ENCODE measurements at regions not wholly inside any gene's neighbourhood (a gene's known extent, or its start where the extent isn't known, plus 50 kb on each side); places are given as distances from the start of the nearest gene placed in this dataset.

GRCh38 chr7:132733860-132734259 lies 157.6 kb upstream of the PLXNA4 start:
- H3K9me3 Mint-ChIP-seq = no peaks in the 10 kb centered on the region
- no peak for ATAC-seq (replicated peaks)
- no peak overlapping the region for H3K4me3 Mint-ChIP-seq
- no peaks in the 10 kb centered on the region for H3K36me3 Mint-ChIP-seq
- DNase-seq = no peak
- peaks cover 9 to 11% of the 10 kb centered on the region in 2 donors for H3K27me3 Mint-ChIP-seq
- H3K4me1 Mint-ChIP-seq = no peaks in the 10 kb centered on the region
- H3K27ac Mint-ChIP-seq = no peak overlapping the region

DNA sequence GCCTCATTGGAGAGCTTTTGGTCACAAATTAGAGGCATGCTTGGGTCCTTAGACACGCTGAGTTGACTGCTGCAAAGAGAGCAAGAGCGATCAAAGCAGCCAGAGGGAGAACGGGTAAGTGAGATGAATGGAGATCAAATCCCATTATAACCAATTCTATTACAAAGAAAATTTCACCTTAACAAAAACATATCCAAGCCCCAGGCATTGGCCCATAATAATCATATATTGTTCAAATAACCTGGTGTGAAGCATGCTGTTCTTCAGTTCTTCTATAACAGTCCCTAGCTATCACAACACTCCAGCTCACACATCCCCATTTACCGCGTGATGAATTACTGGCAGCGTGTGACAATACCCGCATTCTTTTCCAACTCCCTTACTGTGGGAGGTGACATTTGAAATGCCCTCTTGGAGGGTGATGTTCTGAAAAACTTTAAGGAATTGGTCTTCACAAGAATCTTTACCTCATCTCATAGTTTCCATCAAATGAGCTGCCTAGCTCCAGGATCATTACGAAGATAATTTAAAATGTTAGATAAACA lies 156.1 kb upstream of the PLXNA4 start:
- Mint-ChIP-seq H3K4me1 (no peaks in the 10 kb centered on the region), H3K36me3 (no peaks in the 10 kb centered on the region), H3K27ac (no peak overlapping the region), H3K27me3 (peaks cover 2 to 5% of the 10 kb centered on the region in 2 donors), H3K9me3 (no peaks in the 10 kb centered on the region), H3K4me3 (no peak overlapping the region)
- DNase-seq (no peak), ATAC-seq (replicated peaks) (no peak)

- Mint-ChIP-seq H3K9me3 (no peaks in the 10 kb centered on the region), H3K4me3 (no peak overlapping the region), H3K27me3 (peaks cover 4 to 5% of the 10 kb centered on the region in 2 donors), H3K36me3 (no peaks in the 10 kb centered on the region), H3K27ac (no peak overlapping the region), H3K4me1 (no peaks in the 10 kb centered on the region)
- no peak for DNase-seq
- no peak for ATAC-seq (replicated peaks)
These were observed 153.8 kb upstream of the PLXNA4 start for GRCh38 chr7:132730105-132730504.

GRCh38 chr7:132723506-132724081 lies 147.3 kb upstream of the PLXNA4 start:
- DNase-seq (no peak), ATAC-seq (replicated peaks) (no peak)
- Mint-ChIP-seq H3K27ac (no peak overlapping the region), H3K9me3 (peaks cover 10 to 15% of the 10 kb centered on the region in 2 donors), H3K36me3 (no peaks in the 10 kb centered on the region), H3K4me3 (no peak overlapping the region), H3K27me3 (peaks cover 11 to 13% of the 10 kb centered on the region in 2 donors), H3K4me1 (no peaks in the 10 kb centered on the region)

DNA sequence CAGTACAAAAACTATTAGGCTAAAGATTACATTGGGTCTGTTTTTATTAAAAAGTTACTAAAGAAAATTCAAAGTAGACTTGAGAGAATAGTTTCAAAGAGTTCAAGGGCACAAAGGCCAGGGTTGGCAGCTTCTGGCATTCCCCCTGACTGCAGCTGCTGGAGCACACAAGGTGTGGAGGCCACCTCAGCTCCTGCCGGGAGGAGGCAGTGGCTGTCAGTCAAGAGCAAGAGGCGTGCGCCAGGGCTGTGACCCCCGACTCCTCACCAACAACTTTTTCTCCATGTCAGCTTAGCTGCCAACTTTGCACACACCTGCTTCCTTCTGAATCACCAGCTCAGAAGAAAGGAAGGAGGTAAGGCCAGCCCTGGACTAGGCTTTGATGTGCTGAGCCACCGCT lies 144.6 kb upstream of the PLXNA4 start:
- no peak for ATAC-seq (replicated peaks)
- no peaks in the 10 kb centered on the region for H3K4me1 Mint-ChIP-seq
- H3K27me3 Mint-ChIP-seq = peaks cover 6 to 13% of the 10 kb centered on the region in 2 donors
- H3K4me3 Mint-ChIP-seq = no peak overlapping the region
- H3K9me3 Mint-ChIP-seq = peaks cover 12 to 15% of the 10 kb centered on the region in 2 donors
- no peaks in the 10 kb centered on the region for H3K36me3 Mint-ChIP-seq
- H3K27ac Mint-ChIP-seq = no peak overlapping the region
- no peak for DNase-seq

DNA sequence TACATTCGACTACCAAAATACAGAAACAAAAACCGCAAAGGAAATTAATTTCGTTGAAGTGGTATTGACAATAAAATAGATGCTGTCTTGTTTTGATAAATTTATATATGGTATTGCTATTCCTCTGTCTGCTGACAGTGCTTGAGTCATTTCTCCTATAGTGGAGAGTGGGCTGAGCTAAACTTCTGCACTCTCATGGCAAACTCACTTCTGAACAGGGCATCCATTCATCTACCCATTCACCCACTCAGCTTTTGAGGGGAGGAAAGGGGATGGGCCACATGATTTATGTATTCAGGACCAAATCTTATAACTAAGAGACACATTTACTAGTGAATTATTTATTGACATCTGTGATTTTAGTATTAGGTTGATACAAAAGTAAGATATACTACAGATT lies 137.6 kb upstream of the PLXNA4 start:
- Mint-ChIP-seq H3K4me1 (peaks cover 0 to 7% of the 10 kb centered on the region in 2 donors), H3K4me3 (no peak overlapping the region), H3K27ac (no peak overlapping the region), H3K27me3 (no peaks in the 10 kb centered on the region), H3K9me3 (peaks cover 2 to 3% of the 10 kb centered on the region in 2 donors), H3K36me3 (no peaks in the 10 kb centered on the region)
- ATAC-seq (replicated peaks) = no peak
- no peak for DNase-seq

GRCh38 chr7:132709971-132710567 lies 133.8 kb upstream of the PLXNA4 start:
- H3K27ac Mint-ChIP-seq = no peak overlapping the region
- ATAC-seq (replicated peaks) = no peak

DNA sequence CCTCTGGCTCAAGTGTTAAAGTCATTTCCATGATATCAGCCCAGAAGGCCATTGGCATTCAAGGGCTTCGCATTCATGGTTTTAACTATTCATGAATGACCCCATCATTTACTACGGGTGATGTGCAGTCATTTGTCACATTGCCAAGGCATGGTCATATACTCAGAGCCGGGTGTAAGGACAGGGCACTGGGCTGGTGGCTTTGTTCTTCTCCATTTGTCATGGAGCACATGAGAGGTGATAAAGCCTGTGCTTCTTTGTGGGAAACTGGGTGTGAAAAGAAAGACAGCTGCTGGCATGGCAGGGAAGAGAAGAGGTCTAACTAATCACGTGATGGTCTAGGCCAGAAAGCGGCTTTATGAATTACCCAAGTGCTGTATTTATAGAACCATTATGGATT lies 132.2 kb upstream of the PLXNA4 start:
- H3K27ac Mint-ChIP-seq = no peak overlapping the region
- no peak for ATAC-seq (replicated peaks)
- no peaks in the 10 kb centered on the region for H3K27me3 Mint-ChIP-seq
- H3K4me3 Mint-ChIP-seq = no peak overlapping the region
- no peaks in the 10 kb centered on the region for H3K36me3 Mint-ChIP-seq
- H3K9me3 Mint-ChIP-seq = no peaks in the 10 kb centered on the region
- DNase-seq = no peak
- peaks cover 0 to 7% of the 10 kb centered on the region in 2 donors for H3K4me1 Mint-ChIP-seq

More at GRCh38 chr7:132709971-132710567, 133.8 kb upstream of the PLXNA4 start:
- no peak for DNase-seq
- Mint-ChIP-seq H3K9me3 (no peaks in the 10 kb centered on the region), H3K4me1 (peaks cover 0 to 7% of the 10 kb centered on the region in 2 donors), H3K4me3 (no peak overlapping the region), H3K36me3 (no peaks in the 10 kb centered on the region), H3K27me3 (no peaks in the 10 kb centered on the region)

GRCh38 chr7:132705146-132705545 lies 128.9 kb upstream of the PLXNA4 start:
- H3K9me3 Mint-ChIP-seq = peaks cover 2 to 5% of the 10 kb centered on the region in 2 donors

GRCh38 chr7:132703742-132704141 lies 127.5 kb upstream of the PLXNA4 start:
- no peak overlapping the region for H3K27ac Mint-ChIP-seq
- no peaks in the 10 kb centered on the region for H3K27me3 Mint-ChIP-seq

More at GRCh38 chr7:132705146-132705545, 128.9 kb upstream of the PLXNA4 start:
- Mint-ChIP-seq H3K36me3 (no peaks in the 10 kb centered on the region), H3K4me3 (no peak overlapping the region), H3K27ac (no peak overlapping the region), H3K27me3 (no peaks in the 10 kb centered on the region), H3K4me1 (peaks cover 0 to 2% of the 10 kb centered on the region in 2 donors)
- no peak for ATAC-seq (replicated peaks)
- DNase-seq = no peak

DNA sequence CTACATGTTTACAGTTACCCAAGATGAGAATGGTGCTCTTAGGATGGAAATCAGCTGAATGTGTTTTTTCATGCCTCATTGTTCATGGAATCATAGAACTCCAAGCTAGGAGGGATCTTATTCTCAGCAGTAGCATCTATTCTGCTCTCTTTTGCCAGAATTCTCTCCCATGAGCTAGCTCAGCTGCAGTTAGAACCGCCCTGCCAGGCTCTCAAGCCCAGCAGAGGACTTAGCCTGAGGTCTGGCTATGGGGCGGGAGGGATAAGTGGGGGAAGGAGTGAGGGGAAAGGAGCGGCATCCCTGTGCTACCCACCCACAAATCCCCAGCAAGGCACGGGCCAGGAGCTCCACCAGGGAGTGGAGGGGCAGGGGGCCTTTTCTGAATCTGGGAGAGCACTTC lies 120.7 kb upstream of the PLXNA4 start:
- peaks cover 2 to 5% of the 10 kb centered on the region in 2 donors for H3K9me3 Mint-ChIP-seq
- H3K27me3 Mint-ChIP-seq = no peaks in the 10 kb centered on the region
- no peak overlapping the region for H3K4me3 Mint-ChIP-seq
- ATAC-seq (replicated peaks) (no peak), DNase-seq (no peak)
- H3K27ac Mint-ChIP-seq = no peak overlapping the region
- peaks cover 0 to 2% of the 10 kb centered on the region in 2 donors for H3K4me1 Mint-ChIP-seq
- H3K36me3 Mint-ChIP-seq = no peaks in the 10 kb centered on the region

More at GRCh38 chr7:132703742-132704141, 127.5 kb upstream of the PLXNA4 start:
- Mint-ChIP-seq H3K4me1 (no peaks in the 10 kb centered on the region), H3K36me3 (no peaks in the 10 kb centered on the region), H3K4me3 (no peak overlapping the region), H3K9me3 (peaks cover 2 to 5% of the 10 kb centered on the region in 2 donors)
- ATAC-seq (replicated peaks) (no peak), DNase-seq (no peak)

DNA sequence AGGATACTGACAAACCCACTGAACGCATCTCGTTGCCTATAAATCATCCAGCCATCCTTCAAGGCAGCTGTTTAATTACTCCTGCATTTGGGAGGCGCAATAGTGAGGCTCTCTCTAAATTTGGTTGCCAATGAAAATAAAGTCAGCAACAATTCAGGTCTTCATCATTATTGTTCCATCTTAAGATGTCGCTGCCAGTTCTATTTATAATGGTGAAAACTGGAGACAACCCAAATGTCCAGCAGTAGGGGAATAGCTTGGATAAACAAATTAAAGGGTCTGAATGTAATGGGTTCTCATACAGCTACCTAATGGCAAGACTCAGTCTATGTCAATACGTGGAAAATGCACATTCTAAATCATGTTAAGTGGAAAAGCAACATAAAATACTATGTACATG lies 120.1 kb upstream of the PLXNA4 start:
- no peak for ATAC-seq (replicated peaks)
- H3K4me3 Mint-ChIP-seq = no peak overlapping the region
- peaks cover 0 to 2% of the 10 kb centered on the region in 2 donors for H3K4me1 Mint-ChIP-seq
- DNase-seq = no peak
- no peaks in the 10 kb centered on the region for H3K36me3 Mint-ChIP-seq
- peaks cover 0 to 5% of the 10 kb centered on the region in 2 donors for H3K27me3 Mint-ChIP-seq
- no peaks in the 10 kb centered on the region for H3K9me3 Mint-ChIP-seq
- no peak overlapping the region for H3K27ac Mint-ChIP-seq

DNA sequence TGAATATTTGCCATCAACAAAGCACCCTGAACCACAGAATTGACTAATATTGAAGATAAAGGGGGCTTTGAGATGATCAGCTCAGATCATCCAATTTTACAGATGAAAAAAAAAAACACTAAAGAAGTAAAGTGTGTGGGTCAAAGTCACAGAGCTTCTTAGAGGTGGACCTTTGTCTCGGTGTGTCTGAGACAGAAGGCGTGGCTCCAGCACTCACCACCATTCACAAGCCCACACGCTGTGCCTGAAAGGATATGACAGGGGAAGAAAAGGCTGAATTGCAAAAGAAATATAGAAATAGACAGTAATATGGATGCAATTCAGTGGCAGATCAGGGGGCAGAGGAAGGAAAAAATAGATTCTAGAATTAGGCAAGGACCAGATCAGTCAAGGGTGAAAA lies 114.9 kb upstream of the PLXNA4 start:
- Mint-ChIP-seq H3K27ac (no peak overlapping the region), H3K9me3 (no peaks in the 10 kb centered on the region), H3K4me3 (no peak overlapping the region), H3K4me1 (no peaks in the 10 kb centered on the region), H3K27me3 (peaks cover 0 to 5% of the 10 kb centered on the region in 2 donors), H3K36me3 (no peaks in the 10 kb centered on the region)
- ATAC-seq (replicated peaks) = no peak
- no peak for DNase-seq

DNA sequence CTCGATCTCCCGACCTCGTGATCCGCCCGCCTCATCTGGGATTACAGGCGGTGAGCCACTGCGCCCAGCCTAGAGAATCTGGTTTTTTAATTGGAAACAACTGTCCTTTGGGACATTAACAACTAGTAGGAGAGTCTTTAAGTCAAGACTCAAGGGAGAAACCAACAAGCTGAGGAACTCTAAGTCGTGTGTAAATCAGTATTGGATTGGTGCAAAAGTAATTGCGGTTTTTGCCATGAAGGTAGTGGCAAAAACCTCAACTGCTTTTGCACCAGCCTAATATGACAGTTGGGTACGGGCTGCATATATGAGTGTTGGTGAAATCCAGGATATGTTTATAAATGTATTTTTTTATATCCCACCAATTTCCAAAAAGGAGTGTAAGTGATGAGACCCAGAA lies 113.9 kb upstream of the PLXNA4 start:
- Mint-ChIP-seq H3K27me3 (peaks cover 7 to 13% of the 10 kb centered on the region in 2 donors), H3K27ac (no peak overlapping the region), H3K9me3 (peaks cover 3 to 5% of the 10 kb centered on the region in 2 donors), H3K4me1 (no peaks in the 10 kb centered on the region), H3K4me3 (no peak overlapping the region), H3K36me3 (no peaks in the 10 kb centered on the region)
- DNase-seq (no peak), ATAC-seq (replicated peaks) (no peak)

DNA sequence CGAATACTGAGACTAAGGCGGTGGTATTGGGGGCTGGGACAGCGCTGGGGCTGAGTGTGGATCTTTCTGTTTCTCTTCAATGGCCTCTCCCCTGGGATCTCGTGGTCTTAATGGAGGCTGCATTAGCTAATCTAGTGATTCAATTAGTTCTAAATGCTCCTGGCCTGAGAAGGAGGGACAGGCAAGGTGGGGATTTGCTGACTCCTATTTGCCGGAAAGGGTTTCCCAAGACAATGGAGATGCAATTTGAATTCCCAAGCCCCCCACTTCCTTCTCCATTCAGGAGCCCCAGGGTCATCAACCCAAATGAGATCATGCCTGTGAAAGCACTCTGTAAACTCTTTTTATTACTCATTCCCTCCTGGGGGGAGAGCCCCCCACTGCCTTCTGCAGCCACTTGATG lies 111.7 kb upstream of the PLXNA4 start:
- H3K9me3 Mint-ChIP-seq = peaks cover 3 to 5% of the 10 kb centered on the region in 2 donors
- no peak overlapping the region for H3K27ac Mint-ChIP-seq
- no peak overlapping the region for H3K4me3 Mint-ChIP-seq
- H3K36me3 Mint-ChIP-seq = no peaks in the 10 kb centered on the region
- DNase-seq = no peak
- H3K4me1 Mint-ChIP-seq = no peaks in the 10 kb centered on the region
- ATAC-seq (replicated peaks) = peak in 1 of 2 donors; percentile 33
- peaks cover 7 to 14% of the 10 kb centered on the region in 2 donors for H3K27me3 Mint-ChIP-seq

Data from stimulated activated naive B cell treated with anti-CD40 and anti-IgM and Interleukin-4, amounts not matched to agents 10 μg/mL and 1 μg/mL and 100 μg/mL, for 72 hours (primary cell).